Spleen (tissue), 7 donors: ENCODE measurements at regions not wholly inside any gene's neighbourhood (a gene's known extent, or its start where the extent isn't known, plus 50 kb on each side); places are given as distances from the start of the nearest gene placed in this dataset.

Experiments used
- CTCF ChIP-seq, 11 experiments: fragments of 200-600 bp in 7 of 11; fragments of 450-650 bp in 4 of 11; sonication (generic) in 4 of 11; IDR thresholded peaks in 8 of 11; conservative IDR thresholded peaks in 3 of 11; 1 replicate in 7 of 11; 2 replicates in 4 of 11; pipeline versions ENCODE4 v1.4.0 to v1.8.0; 2016 to 2021; ENCODE audit warnings: antibody characterized with exemption in 11 of 11, inconsistent platforms in 4 of 11, mild to moderate bottlenecking in 1 of 11
- POLR2A ChIP-seq, 3 donors: fragments of 450-650 bp; IDR thresholded peaks; one replicate each; pipeline ENCODE4 v1.5.1; 2017; ENCODE audit warnings: antibody characterized with exemption in 3 of 3, mild to moderate bottlenecking in 1 of 3
- donor health status: DM: no; HTN: no; CAD: no; lungs with moderate emphysema.
- donor health status: DM: no; HTN: no; CAD: no.
- donor health status: DM: no; HTN: no; CAD: no.

- no peak for TF ChIP-seq CTCF (IDR thresholded peaks at IDR 0.05 in 8 of 11, conservative IDR thresholded peaks at IDR 0.05 in 3 of 11)
- no peak for TF ChIP-seq POLR2A (IDR thresholded peaks at IDR 0.05)
These were observed 55.3 kb upstream of the HK2 start for GRCh38 chr2:74778381-74779264.
